ENCODE measurements at regions not wholly inside any gene's neighbourhood (a gene's known extent, or its start where the extent isn't known, plus 50 kb on each side); places are given as distances from the start of the nearest gene placed in this dataset.

DNA sequence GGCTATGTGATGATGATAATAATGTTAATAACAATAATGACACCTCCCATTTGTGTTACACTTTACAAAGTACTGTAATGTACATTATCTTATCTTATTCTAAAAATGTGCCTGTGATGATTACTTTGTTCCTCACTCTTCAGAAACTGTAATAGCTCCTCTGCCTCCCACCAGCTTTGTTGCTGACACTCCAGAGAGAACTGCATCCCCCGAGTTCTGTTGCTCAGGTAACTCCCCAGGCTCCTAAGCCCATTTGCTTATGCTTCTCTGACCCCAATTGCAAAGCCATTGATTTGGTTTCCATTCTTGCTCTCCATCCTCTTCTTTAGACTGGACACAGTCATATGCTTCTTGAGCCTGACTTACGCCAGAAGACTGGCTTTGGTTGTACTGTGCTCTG is 319.7 kb downstream of the EPM2A start:
- TF ChIP-seq FOSL1 (IDR thresholded peaks at IDR 0.05; ENCODE audit: insufficient read depth, low read depth, low read length) (no peak), SRF (IDR thresholded peaks at IDR 0.05; ENCODE audit: low read depth, low read length) (no peak), POLR2A (IDR thresholded peaks at IDR 0.05; ENCODE audit: control extremely low read depth in 1 of 2, low read depth in 2 of 2, low read length in 2 of 2) (no peak), POLR2AphosphoS5 (IDR thresholded peaks at IDR 0.05; ENCODE audit: low read depth, low read length) (no peak), TAF1 (IDR thresholded peaks at IDR 0.05; ENCODE audit: low read depth, low read length) (no peak), EZH2 (IDR thresholded peaks at IDR 0.05; ENCODE audit: low read depth, low read length, severe bottlenecking) (no peak), TEAD4 (IDR thresholded peaks at IDR 0.05; ENCODE audit: low read depth, low read length) (no peak), HDAC2 (IDR thresholded peaks at IDR 0.05; ENCODE audit: borderline replicate concordance in 1 of 2, low read depth in 2 of 2, low read length in 2 of 2) (no peak), TCF12 (IDR thresholded peaks at IDR 0.05; ENCODE audit: low read depth, low read length) (no peak)
- TF ChIP-seq, protein P1, sequence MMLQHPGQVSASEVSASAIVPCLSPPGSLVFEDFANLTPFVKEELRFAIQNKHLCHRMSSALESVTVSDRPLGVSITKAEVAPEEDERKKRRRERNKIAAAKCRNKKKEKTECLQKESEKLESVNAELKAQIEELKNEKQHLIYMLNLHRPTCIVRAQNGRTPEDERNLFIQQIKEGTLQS (IDR thresholded peaks at IDR 0.05; ENCODE audit: insufficient read depth, low read depth, low read length) = no peak
- TF ChIP-seq, protein P2, sequence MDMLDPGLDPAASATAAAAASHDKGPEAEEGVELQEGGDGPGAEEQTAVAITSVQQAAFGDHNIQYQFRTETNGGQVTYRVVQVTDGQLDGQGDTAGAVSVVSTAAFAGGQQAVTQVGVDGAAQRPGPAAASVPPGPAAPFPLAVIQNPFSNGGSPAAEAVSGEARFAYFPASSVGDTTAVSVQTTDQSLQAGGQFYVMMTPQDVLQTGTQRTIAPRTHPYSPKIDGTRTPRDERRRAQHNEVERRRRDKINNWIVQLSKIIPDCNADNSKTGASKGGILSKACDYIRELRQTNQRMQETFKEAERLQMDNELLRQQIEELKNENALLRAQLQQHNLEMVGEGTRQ (IDR thresholded peaks at IDR 0.05; ENCODE audit: low read length) = no peak
- TF ChIP-seq, protein P3, sequence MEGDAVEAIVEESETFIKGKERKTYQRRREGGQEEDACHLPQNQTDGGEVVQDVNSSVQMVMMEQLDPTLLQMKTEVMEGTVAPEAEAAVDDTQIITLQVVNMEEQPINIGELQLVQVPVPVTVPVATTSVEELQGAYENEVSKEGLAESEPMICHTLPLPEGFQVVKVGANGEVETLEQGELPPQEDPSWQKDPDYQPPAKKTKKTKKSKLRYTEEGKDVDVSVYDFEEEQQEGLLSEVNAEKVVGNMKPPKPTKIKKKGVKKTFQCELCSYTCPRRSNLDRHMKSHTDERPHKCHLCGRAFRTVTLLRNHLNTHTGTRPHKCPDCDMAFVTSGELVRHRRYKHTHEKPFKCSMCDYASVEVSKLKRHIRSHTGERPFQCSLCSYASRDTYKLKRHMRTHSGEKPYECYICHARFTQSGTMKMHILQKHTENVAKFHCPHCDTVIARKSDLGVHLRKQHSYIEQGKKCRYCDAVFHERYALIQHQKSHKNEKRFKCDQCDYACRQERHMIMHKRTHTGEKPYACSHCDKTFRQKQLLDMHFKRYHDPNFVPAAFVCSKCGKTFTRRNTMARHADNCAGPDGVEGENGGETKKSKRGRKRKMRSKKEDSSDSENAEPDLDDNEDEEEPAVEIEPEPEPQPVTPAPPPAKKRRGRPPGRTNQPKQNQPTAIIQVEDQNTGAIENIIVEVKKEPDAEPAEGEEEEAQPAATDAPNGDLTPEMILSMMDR (IDR thresholded peaks at IDR 0.05; ENCODE audit: control extremely low read depth in 1 of 3, insufficient read depth in 1 of 3, low read depth in 1 of 3, low read length in 3 of 3) = no peak
- TF ChIP-seq, protein P4, sequence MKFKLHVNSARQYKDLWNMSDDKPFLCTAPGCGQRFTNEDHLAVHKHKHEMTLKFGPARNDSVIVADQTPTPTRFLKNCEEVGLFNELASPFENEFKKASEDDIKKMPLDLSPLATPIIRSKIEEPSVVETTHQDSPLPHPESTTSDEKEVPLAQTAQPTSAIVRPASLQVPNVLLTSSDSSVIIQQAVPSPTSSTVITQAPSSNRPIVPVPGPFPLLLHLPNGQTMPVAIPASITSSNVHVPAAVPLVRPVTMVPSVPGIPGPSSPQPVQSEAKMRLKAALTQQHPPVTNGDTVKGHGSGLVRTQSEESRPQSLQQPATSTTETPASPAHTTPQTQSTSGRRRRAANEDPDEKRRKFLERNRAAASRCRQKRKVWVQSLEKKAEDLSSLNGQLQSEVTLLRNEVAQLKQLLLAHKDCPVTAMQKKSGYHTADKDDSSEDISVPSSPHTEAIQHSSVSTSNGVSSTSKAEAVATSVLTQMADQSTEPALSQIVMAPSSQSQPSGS (IDR thresholded peaks at IDR 0.05; ENCODE audit: low read length) = no peak
- TF ChIP-seq, protein P5, sequence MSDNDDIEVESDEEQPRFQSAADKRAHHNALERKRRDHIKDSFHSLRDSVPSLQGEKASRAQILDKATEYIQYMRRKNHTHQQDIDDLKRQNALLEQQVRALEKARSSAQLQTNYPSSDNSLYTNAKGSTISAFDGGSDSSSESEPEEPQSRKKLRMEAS (IDR thresholded peaks at IDR 0.05) = no peak

Data from H1 (cell line).